PC-3 (cell line): ENCODE measurements at regions not wholly inside any gene's neighbourhood (a gene's known extent, or its start where the extent isn't known, plus 50 kb on each side); places are given as distances from the start of the nearest gene placed in this dataset.

Source experiments
- ATAC-seq: fragments of 200-7000 bp; cut with Tn5 transposase; 2 replicates; pipeline ENCODE4 v1.9.1; 2020; ENCODE audit warnings: mild to moderate bottlenecking, moderate library complexity
- BruUV-seq: library from RNA; stranded (reverse); fragments of 400-500 nt; replicated peaks from 2 replicates; lab custom pipeline; 2021; lab: Mats Ljungman, UMichigan
- CTCF ChIA-PET: fragments of 300-600 bp; sonication (Branson Sonifier 250); formaldehyde crosslinking; loops from one replicate; lab custom pipeline; 2022; ENCODE audit warnings: antibody characterized with exemption; lab: Charles Lee
- POLR2A ChIA-PET: fragments of 300-600 bp; sonication (Branson Sonifier 250); formaldehyde crosslinking; loops from one replicate; lab custom pipeline; 2022; ENCODE audit warnings: antibody characterized with exemption; ENCODE audit not compliant: unreplicated experiment; lab: Charles Lee
- DNase-seq: peaks from one replicate; pipeline ENCODE4 v3.0.0-alpha.2; 2015
- H2AFZ ChIP-seq: fragments of 300-600 bp; sonication (generic); 2 replicates; pipeline ENCODE4 v1.6.0; 2016; ENCODE audit warnings: antibody characterized with exemption, low read length
- H3F3A ChIP-seq: fragments of 300-600 bp; sonication (generic); one replicate; pipeline ENCODE4 v1.6.0; 2017; ENCODE audit warnings: antibody characterized with exemption, low read length, control low read depth, mild to moderate bottlenecking; ENCODE audit not compliant: unreplicated experiment
- H3K27ac ChIP-seq: fragments of 300-600 bp; sonication (generic); 2 replicates; pipeline ENCODE4 v1.5.1; 2016; ENCODE audit warnings: mild to moderate bottlenecking, low read length
- H3K27me3 ChIP-seq: fragments of 300-600 bp; sonication (generic); 2 replicates; pipeline ENCODE4 v1.6.1; 2016; ENCODE audit warnings: low read length, mixed read lengths
- H3K36me3 ChIP-seq: fragments of 300-600 bp; sonication (generic); 2 replicates; pipeline ENCODE4 v1.6.1; 2016; ENCODE audit warnings: low read depth, mixed run types, low read length, mixed read lengths
- H3K4me1 ChIP-seq: fragments of 300-600 bp; sonication (generic); 2 replicates; pipeline ENCODE4 v1.5.1; 2016; ENCODE audit warnings: low read length; ENCODE audit not compliant: insufficient read depth
- H3K4me2 ChIP-seq: fragments of 300-600 bp; sonication (generic); 2 replicates; pipeline ENCODE4 v1.6.0; 2016; ENCODE audit warnings: low read length
- H3K4me3 ChIP-seq: fragments of 300-600 bp; sonication (generic); 2 replicates; pipeline ENCODE4 v1.5.1; 2016; ENCODE audit warnings: mild to moderate bottlenecking, low read length, mixed read lengths
- H3K79me2 ChIP-seq: fragments of 300-600 bp; sonication (generic); 2 replicates; pipeline ENCODE4 v1.6.1; 2017; ENCODE audit warnings: low read length, mixed read lengths
- H3K9ac ChIP-seq: fragments of 300-600 bp; sonication (generic); 2 replicates; pipeline ENCODE4 v1.6.0; 2016; ENCODE audit warnings: mild to moderate bottlenecking, low read length
- H3K9me2 ChIP-seq: fragments of 300-600 bp; sonication (generic); replicated peaks from 2 replicates; pipeline ENCODE4 v1.6.1; 2016; ENCODE audit warnings: mixed run types, low read length, mixed read lengths
- H3K9me3 ChIP-seq: fragments of 300-600 bp; sonication (generic); 2 replicates; pipeline ENCODE4 v1.6.1; 2016; ENCODE audit warnings: low read length, mixed read lengths
- H4K20me1 ChIP-seq: fragments of 300-600 bp; sonication (generic); 2 replicates; pipeline ENCODE4 v1.6.1; 2016; ENCODE audit warnings: low read length, mixed read lengths
- EZH2 ChIP-seq: fragments of 300-600 bp; sonication (generic); IDR thresholded peaks from one replicate; pipeline ENCODE4 v1.6.1; 2017; ENCODE audit warnings: antibody characterized with exemption, mild to moderate bottlenecking, low read length; ENCODE audit not compliant: unreplicated experiment
- EZH2phosphoT487 ChIP-seq: fragments of 300-600 bp; sonication (generic); IDR thresholded peaks from 2 replicates; pipeline ENCODE4 v1.6.1; 2018; ENCODE audit warnings: mild to moderate bottlenecking, antibody characterized with exemption, low read length, borderline replicate concordance
- intact Hi-C: fragments of 100-400 bp; cut with micrococcal nuclease; formaldehyde crosslinking; loops from 2 replicates; pipeline ENCODE4 v1.9.0; 2023
- TF ChIP-seq, protein P1 (sequence below): fragments of 300-600 bp; sonication (generic); conservative IDR thresholded peaks from 2 replicates; pipeline ENCODE4 v1.5.1; 2017; ENCODE audit warnings: antibody characterized with exemption, low read depth, mild to moderate bottlenecking, low read length

DNA sequence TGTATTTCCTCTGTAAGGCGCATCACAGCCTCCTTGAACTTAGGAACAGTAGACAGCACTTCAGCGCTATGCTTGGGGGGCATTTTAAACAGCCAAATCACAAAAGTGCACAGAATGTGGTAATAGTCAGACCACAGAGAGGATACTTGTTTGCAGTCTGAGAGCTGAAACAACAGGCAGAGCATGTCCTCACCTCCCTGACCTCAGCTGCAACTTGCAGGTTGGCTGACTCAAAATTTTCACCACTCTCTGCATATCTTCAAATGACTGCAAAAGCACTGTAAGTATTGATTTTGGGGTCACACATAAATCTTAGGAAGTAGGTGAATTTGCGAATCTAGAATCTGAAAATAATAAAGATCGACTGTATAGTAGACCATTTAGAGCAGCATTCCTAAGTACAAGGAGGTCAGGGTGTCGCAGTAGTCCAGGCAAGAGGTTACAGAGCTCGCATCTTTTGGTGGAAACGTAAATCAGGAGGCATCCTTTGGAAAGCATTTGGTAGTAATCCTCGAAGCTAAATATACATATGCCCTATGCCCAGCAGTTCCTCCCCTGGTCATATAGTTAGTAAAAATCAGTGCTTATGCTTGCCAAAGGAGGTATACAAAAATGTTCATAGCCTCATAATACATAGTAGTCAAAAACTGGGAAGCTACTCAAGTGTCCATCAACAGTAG is 108.2 kb upstream of the MYCN start:
- TF ChIP-seq EZH2phosphoT487: no peak
- TF ChIP-seq EZH2: no peak
- TF ChIP-seq, protein P1, sequence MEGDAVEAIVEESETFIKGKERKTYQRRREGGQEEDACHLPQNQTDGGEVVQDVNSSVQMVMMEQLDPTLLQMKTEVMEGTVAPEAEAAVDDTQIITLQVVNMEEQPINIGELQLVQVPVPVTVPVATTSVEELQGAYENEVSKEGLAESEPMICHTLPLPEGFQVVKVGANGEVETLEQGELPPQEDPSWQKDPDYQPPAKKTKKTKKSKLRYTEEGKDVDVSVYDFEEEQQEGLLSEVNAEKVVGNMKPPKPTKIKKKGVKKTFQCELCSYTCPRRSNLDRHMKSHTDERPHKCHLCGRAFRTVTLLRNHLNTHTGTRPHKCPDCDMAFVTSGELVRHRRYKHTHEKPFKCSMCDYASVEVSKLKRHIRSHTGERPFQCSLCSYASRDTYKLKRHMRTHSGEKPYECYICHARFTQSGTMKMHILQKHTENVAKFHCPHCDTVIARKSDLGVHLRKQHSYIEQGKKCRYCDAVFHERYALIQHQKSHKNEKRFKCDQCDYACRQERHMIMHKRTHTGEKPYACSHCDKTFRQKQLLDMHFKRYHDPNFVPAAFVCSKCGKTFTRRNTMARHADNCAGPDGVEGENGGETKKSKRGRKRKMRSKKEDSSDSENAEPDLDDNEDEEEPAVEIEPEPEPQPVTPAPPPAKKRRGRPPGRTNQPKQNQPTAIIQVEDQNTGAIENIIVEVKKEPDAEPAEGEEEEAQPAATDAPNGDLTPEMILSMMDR: no peak
- no peaks in the 10 kb centered on the region for H3K79me2 ChIP-seq
- DNase-seq (no peak), ATAC-seq (no peak)
- no peak overlapping the region for H3K4me2 ChIP-seq
- no peak overlapping the region for H3K9ac ChIP-seq
- no peak overlapping the region for H2AFZ ChIP-seq
- ChIA-PET CTCF (no interaction called here), POLR2A (no interaction called here)
- H3K36me3 ChIP-seq: no peaks in the 10 kb centered on the region
- H4K20me1 ChIP-seq: no peaks in the 10 kb centered on the region
- H3K4me3 ChIP-seq: no peak overlapping the region
- H3F3A ChIP-seq: no peaks in the 10 kb centered on the region
- intact Hi-C loops: no loop called here
- H3K9me2 ChIP-seq: no peaks in the 10 kb centered on the region
- H3K27me3 ChIP-seq: no peaks in the 10 kb centered on the region
- BruUV-seq: no TSS peak
- H3K27ac ChIP-seq: no peak overlapping the region
- H3K9me3 ChIP-seq: no peaks in the 10 kb centered on the region
- H3K4me1 ChIP-seq: no peaks in the 10 kb centered on the region

DNA sequence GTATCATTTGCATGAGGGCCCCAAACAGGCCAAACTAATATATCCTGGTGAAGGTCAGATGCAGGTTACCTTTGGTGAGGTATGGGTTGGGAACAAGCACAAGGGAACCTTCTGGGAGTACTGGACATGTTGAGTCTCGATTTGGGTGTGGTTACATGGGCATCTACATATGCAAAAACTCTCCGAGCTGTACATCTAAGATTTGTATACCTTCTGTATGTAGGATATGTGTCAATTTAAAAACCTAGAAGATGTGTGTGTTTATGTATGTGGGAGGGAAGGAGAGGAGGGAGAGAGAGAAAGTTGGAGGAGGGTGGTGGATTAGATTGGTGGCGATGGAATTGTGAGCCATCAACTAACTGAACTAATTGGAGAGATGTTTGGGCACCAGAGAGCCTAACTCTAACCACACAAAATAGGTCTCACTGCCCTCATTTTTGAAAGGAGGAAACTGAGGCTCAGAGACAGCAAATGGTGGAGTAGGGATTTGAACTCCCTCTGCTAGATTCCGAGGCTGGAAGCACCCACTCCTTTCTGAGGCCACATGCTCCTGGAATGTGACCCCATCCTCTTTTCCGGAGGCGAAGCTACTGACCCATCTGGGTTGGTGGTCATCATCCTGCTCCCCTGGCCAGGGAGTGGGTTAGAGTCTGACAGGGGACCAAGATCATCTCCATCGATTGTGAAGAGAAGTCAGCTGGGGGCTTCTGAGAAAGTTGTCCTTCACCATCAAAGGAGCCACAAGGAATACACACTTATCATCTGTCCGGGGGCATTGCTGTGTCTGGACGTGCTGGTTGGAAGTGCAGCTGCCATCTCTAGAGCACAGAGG is 107.3 kb upstream of the MYCN start:
- POLR2A ChIA-PET: no interaction called here
- no peak overlapping the region for H3K4me3 ChIP-seq
- intact Hi-C loops: no loop called here
- ATAC-seq (no peak), DNase-seq (no peak)
- no peak overlapping the region for H3K27ac ChIP-seq
- CTCF ChIA-PET: no interaction called here
- no peaks in the 10 kb centered on the region for H3K4me1 ChIP-seq
- TF ChIP-seq EZH2phosphoT487 (no peak), EZH2 (no peak)
- TF ChIP-seq, protein P1: no peak
- H3K9ac ChIP-seq: no peak overlapping the region
- H3K27me3 ChIP-seq: no peaks in the 10 kb centered on the region
- no peaks in the 10 kb centered on the region for H3K9me3 ChIP-seq
- H3K79me2 ChIP-seq: no peaks in the 10 kb centered on the region
- no TSS peak for BruUV-seq
- H3K4me2 ChIP-seq: no peak overlapping the region
- no peaks in the 10 kb centered on the region for H3F3A ChIP-seq
- H3K9me2 ChIP-seq: no peaks in the 10 kb centered on the region
- no peaks in the 10 kb centered on the region for H4K20me1 ChIP-seq
- H3K36me3 ChIP-seq: no peaks in the 10 kb centered on the region
- no peak overlapping the region for H2AFZ ChIP-seq

DNA sequence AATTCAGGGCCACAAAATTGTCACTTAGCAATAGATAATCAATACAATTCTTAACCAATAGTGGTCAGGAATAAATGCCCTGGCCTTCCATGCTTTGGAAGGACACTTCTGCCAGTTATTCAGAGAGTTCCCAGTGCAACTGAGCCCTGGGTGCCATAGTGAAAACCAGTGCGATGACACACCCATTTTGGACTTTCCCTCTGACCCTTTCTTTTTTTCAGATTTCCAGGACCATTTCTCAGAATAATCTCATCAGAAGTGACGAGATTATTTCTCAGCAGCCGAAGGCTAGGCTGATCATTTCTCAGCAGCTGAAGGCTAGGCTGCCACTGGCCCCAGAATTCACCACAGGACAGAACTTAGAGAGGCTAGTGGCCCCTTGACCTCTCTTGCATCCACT is 106.6 kb upstream of the MYCN start:
- Histone ChIP-seq H3K9me2 (no peaks in the 10 kb centered on the region), H4K20me1 (no peaks in the 10 kb centered on the region), H3K4me2 (no peak overlapping the region), H3F3A (no peaks in the 10 kb centered on the region), H3K27me3 (no peaks in the 10 kb centered on the region), H3K4me1 (no peaks in the 10 kb centered on the region), H3K27ac (no peak overlapping the region), H3K79me2 (no peaks in the 10 kb centered on the region), H2AFZ (no peak overlapping the region), H3K36me3 (no peaks in the 10 kb centered on the region), H3K9ac (no peak overlapping the region), H3K9me3 (no peaks in the 10 kb centered on the region), H3K4me3 (no peak overlapping the region)
- no TSS peak for BruUV-seq
- POLR2A ChIA-PET: no interaction called here
- ATAC-seq (no peak), DNase-seq (no peak)
- CTCF ChIA-PET: no interaction called here
- intact Hi-C loops: no loop called here
- TF ChIP-seq EZH2phosphoT487 (no peak), EZH2 (no peak)
- TF ChIP-seq, protein P1: no peak
